HepG2 (cell line): ENCODE measurements at regions not wholly inside any gene's neighbourhood (a gene's known extent, or its start where the extent isn't known, plus 50 kb on each side); places are given as distances from the start of the nearest gene placed in this dataset.

Experiments used
- CREM ChIP-seq, 2 experiments: sonication (generic) in 1 of 2; formaldehyde crosslinking in 1 of 2; IDR thresholded peaks; 2 replicates each; pipeline versions ENCODE4 v1.4.0 to v1.6.1; 2016 to 2020; ENCODE audit warnings: antibody characterized with exemption in 1 of 2, mild to moderate bottlenecking in 1 of 2, missing genetic modification reagents in 1 of 2
- MAFF ChIP-seq: IDR thresholded peaks from 2 replicates; pipeline ENCODE4 v1.6.1; 2011; ENCODE audit warnings: low read depth, low read length, improper control_type of control experiment
- XRCC5 ChIP-seq: fragments of 200-400 bp; formaldehyde crosslinking; optimal IDR thresholded peaks from 2 replicates; pipeline ENCODE3; 2017; ENCODE audit warnings: mild to moderate bottlenecking, low read length
- TF ChIP-seq, protein P1 (sequence below): sonication (generic); formaldehyde crosslinking; IDR thresholded peaks from 2 replicates; pipeline ENCODE4 v1.5.0; 2020; ENCODE audit warnings: mild to moderate bottlenecking, missing genetic modification reagents, moderate library complexity

DNA sequence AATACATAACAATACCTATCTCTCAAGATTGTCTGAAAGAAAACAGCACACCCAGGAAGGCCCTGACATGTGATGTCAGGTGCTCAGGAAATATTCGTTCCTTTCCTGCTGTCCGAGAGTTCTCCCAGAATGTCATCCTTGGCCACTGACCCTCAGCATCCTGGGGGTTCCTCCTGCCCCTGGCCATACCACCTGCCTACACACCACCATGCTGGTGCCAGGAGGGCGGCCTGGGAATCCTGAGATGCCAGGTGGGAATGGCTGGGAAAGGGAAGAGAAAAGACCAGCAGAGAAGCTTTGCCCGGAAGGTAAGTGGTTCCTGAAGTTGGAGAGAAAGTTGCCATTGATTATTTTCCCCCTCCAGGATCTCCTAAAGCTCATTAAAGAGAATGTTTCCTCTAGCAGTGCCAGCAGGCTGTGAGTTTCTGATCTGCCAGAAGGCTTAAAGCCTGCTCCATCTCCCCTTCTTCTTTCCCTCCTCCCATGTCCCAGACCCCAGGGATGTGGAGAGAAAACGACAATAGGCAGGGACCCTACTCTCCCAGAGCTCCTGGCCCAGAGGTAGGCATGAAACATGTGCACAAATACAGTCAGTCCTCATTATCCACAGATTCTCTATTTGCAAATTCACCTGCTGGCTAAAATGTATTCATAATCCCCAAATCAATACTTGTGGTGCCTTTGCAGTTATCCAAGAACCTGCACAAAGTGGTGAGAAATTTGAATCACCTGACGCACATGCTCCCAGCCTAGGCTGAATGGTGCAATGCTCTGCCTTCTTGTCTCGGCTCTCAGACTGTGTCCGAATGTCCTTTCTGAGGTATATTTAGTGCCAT, 147.1 kb upstream of the MYCN start:
- TF ChIP-seq, protein P1, sequence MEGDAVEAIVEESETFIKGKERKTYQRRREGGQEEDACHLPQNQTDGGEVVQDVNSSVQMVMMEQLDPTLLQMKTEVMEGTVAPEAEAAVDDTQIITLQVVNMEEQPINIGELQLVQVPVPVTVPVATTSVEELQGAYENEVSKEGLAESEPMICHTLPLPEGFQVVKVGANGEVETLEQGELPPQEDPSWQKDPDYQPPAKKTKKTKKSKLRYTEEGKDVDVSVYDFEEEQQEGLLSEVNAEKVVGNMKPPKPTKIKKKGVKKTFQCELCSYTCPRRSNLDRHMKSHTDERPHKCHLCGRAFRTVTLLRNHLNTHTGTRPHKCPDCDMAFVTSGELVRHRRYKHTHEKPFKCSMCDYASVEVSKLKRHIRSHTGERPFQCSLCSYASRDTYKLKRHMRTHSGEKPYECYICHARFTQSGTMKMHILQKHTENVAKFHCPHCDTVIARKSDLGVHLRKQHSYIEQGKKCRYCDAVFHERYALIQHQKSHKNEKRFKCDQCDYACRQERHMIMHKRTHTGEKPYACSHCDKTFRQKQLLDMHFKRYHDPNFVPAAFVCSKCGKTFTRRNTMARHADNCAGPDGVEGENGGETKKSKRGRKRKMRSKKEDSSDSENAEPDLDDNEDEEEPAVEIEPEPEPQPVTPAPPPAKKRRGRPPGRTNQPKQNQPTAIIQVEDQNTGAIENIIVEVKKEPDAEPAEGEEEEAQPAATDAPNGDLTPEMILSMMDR (CRISPR knock-in tag): no peak
- TF ChIP-seq MAFF (no peak), XRCC5 (no peak), CREM (IDR thresholded peaks at IDR 0.05) (no peak), CREM (CRISPR knock-in tag; IDR thresholded peaks at IDR 0.05) (no peak)
